Transverse colon (tissue), 3 donors: ENCODE measurements at regions not wholly inside any gene's neighbourhood (a gene's known extent, or its start where the extent isn't known, plus 50 kb on each side); places are given as distances from the start of the nearest gene placed in this dataset.

Source experiments
- CTCF ChIP-seq, 5 experiments: fragments of 200-600 bp in 3 of 5; fragments of 450-650 bp in 2 of 5; sonication (generic) in 3 of 5; IDR thresholded peaks; 1 replicate in 2 of 5; 2 replicates in 3 of 5; pipeline ENCODE4 v1.5.1; 2016 to 2017; ENCODE audit warnings: antibody characterized with exemption in 5 of 5, inconsistent platforms in 3 of 5, mild to moderate bottlenecking in 2 of 5, moderate library complexity in 1 of 5
- POLR2A ChIP-seq: fragments of 450-650 bp; IDR thresholded peaks from one replicate; pipeline ENCODE4 v1.6.1; 2016; ENCODE audit warnings: antibody characterized with exemption, mild to moderate bottlenecking, moderate library complexity

GRCh38 chr2:105631922-105632321, 112.8 kb upstream of the NCK2 start:
- TF ChIP-seq CTCF (IDR thresholded peaks at IDR 0.05) (no peak), POLR2A (no peak)
